ENCODE measurements at regions not wholly inside any gene's neighbourhood (a gene's known extent, or its start where the extent isn't known, plus 50 kb on each side); places are given as distances from the start of the nearest gene placed in this dataset.

GRCh38 chr13:79859756-79860155 lies 378.8 kb downstream of the NDFIP2 start:
- TF ChIP-seq CTCF (IDR thresholded peaks at IDR 0.05) = no peak
- no peak for TF ChIP-seq EP300 (IDR thresholded peaks at IDR 0.05)

Measured in ovary (tissue), 3 donors.